HG03060 (cell line): ENCODE measurements at regions not wholly inside any gene's neighbourhood (a gene's known extent, or its start where the extent isn't known, plus 50 kb on each side); places are given as distances from the start of the nearest gene placed in this dataset.

Experiments used
- ATAC-seq: cut with Tn5 transposase; IDR thresholded peaks from one replicate; pipeline ENCODE4 v1.9.1; 2021; ENCODE audit warnings: low read depth, moderate number of reproducible peaks; ENCODE audit not compliant: unreplicated experiment

DNA sequence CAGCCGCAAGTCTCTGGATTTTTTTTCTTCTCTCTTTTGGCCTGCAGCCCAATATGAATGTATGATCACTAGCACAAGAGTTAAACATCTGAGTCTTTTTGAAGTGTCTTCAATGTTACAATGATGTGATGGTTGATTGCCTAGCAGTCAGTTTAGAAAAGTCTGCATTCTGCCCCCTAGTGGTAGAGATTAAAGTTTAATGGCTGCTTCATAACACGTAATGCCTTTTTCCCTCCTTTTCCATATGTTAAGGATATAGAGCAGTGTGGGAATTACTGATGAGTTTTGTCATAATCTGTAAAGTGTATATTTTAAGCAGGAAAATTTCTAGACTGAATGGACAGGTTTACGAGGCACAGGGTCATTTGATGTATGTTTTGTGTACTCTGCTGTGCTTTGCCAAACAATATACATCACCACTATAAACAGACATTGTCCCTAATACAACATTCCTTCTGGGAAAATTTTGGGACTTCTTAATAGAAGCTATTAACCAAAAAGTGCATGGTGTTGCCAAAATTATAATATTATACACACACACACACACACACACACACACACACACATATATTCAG, 1038.5 kb upstream of the NR2F2 start:
- no peak for ATAC-seq

- ATAC-seq = no peak
These were observed 1037.6 kb upstream of the NR2F2 start for GRCh38 chr15:95292785-95293450.

DNA sequence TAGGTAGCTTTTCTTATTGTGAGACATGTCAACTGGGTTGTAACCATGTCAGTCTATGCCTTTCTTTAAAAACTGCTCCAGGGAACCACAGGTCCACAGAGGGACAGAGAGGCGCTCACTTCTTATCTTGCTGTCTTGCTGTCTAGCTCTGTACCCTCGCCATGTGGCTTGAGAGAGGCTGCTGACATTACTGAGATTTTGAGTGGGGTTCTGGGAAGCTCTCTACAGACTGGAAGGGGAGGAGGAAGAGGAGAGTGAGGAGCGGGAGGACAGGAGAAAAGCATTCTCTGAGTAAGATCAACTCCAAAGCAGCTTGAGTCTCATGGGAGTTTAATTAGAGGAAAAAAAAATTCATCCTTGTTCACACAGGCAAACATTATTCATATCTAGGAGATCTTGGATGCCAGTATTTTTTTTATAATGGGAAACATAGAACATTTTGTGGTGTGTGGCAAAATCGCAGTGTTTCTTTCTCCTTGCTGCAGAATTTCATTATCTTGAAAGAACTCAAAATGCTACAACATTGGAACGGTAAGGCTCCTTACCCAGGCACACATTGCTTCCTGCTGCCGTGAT, 1037.0 kb upstream of the NR2F2 start:
- ATAC-seq = no peak

DNA sequence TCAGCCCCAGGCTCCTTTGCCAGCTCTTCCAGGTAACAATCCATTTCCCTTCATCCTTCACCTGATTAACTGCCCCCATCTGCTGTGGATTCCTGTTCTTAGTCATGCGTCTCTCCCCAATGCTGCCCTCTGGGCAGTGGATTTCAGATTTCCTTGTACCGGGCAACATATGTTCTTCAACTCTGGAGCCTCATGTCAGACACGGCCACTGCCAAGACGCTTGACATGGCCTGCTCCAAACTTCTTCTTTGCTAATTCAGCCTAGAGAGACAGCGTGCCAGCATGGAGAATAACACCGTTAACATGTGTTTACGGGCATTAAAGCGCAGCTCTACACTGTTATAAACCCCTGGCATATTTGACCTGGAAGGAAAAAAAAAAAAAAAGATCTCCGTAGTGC, 1035.1 kb upstream of the NR2F2 start:
- no peak for ATAC-seq

GRCh38 chr15:95295896-95296625, 1034.4 kb upstream of the NR2F2 start:
- ATAC-seq = no peak

DNA sequence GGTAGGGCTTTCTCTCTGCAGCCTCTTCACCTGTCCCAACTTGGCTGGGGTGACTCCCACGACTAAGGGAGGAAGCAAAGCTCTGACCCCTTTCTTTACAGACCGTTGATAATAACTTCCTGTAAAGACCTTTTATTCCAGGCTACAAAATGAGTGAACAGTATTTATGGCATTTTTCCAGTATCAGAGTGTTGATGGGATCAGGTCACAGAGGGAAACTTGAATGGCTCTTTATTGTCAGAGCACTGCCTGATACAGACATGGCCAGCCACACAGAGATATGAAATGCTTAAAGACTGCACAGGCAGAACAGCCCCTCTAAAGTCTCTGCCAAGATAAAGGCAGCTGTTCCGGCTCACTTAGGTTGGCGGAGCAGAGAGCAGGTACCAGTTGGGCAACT, 1033.9 kb upstream of the NR2F2 start:
- no peak for ATAC-seq

- no peak for ATAC-seq
These were observed 1031.8 kb upstream of the NR2F2 start for GRCh38 chr15:95298729-95299128.

- no peak for ATAC-seq
These were observed 1029.5 kb upstream of the NR2F2 start for GRCh38 chr15:95300958-95301357.

- ATAC-seq = no peak
These were observed 1028.3 kb upstream of the NR2F2 start for GRCh38 chr15:95302206-95302605.

DNA sequence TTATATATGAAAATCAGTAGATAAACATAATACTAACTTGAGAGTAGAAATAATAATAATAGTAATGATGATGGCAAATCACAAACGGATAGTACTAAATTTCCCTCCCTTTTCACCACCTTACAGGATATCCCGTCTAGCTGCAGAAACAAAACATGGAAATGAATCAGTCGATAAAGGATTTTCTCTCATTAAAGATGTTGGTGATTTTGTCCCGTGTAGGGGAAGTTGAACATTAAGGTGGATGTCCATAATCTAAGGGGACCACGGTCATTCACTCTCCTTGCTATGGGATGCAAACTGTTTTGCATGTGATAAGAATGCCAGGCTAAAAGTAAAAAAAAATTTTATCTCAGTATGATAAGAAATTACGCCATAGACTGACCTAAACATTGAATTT, 1027.7 kb upstream of the NR2F2 start:
- ATAC-seq = no peak

- no peak for ATAC-seq
These were observed 1026.8 kb upstream of the NR2F2 start for GRCh38 chr15:95303713-95304112.

DNA sequence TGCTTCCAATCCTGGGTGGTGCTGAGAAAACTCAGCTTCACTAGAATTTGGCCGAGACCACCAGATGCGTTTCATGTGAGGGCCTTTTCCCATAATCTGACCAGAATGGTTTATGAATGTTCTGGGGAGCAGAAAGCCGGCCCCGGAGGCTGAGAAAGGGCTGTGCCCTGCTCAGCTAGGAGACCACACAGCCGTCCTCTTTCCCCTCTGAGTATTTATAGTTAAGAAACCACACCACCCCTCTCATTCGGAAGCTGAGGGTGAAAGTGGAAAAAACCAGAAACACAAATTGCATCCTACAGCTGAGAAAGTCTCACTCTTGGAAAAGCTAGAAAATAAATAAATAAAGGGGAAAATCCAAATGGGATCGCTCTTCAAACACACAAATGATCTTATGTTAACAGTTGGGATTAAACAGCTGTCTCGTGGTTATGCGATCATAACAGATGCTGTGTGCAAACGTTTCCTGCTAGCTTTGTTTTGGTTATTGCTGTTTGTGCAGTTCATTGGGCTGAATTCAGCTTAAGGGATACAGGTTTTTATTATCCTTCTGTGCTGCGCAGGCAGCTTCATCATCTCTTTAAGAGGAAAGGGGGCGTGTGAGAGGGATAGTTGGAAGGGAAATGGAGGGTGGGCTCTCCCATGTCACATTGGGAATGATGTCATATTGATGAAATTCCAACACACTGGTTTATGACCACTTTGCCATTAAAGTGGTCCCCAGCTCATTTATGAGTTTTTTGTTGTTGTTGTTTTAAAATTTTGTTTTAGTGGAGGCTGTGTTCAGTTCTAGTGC, 1026.2 kb upstream of the NR2F2 start:
- ATAC-seq = no peak

GRCh38 chr15:95304947-95305400, 1025.5 kb upstream of the NR2F2 start:
- no peak for ATAC-seq

GRCh38 chr15:95307115-95307514, 1023.4 kb upstream of the NR2F2 start:
- ATAC-seq = no peak

DNA sequence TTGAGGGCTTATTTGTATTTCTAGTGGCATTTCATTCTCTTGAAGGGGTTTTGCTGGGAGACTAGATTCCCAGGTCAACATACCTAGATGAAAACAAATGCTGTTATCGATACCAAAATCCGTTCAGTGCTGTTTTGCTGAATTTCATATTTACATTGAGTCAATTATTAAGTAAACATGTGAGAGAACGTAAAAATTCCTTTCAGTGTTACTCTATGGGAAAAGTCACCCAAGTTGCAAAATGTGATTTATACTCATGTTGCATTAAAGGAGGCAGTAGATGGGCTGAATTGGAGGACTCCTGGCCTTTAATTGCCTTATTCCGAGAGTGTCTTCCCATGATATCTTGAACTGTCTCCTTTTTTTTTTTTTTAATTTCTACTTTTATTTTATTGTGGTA, 1011.3 kb upstream of the NR2F2 start:
- no peak for ATAC-seq

DNA sequence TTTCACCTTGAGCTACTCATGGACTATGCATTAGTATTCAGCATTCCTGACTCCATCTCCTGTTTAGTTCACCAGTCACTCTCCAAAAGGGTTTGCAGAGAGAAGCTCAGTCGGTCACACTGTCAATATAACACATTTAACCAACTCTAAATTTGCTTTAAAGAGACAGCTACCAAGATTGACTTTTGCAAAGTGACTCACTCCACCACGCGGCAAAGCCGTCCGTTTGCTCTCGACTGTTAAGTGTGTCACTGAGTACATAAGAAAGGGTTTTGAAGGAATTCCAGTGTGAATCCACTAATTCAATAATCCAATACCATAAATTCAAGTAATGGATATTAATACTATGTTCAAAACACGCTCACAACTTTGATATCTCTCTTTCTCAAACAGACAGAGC, 1006.7 kb upstream of the NR2F2 start:
- ATAC-seq = no peak

- no peak for ATAC-seq
These were observed 1005.8 kb upstream of the NR2F2 start for GRCh38 chr15:95324656-95325055.

GRCh38 chr15:95325763-95326404, 1004.6 kb upstream of the NR2F2 start:
- ATAC-seq = no peak

GRCh38 chr15:95326431-95327182, 1003.9 kb upstream of the NR2F2 start:
- no peak for ATAC-seq

GRCh38 chr15:95327183-95327525, 1003.3 kb upstream of the NR2F2 start:
- no peak for ATAC-seq
